C4-2B (cell line): ENCODE measurements at regions not wholly inside any gene's neighbourhood (a gene's known extent, or its start where the extent isn't known, plus 50 kb on each side); places are given as distances from the start of the nearest gene placed in this dataset.

Experiments
- CTCF ChIP-seq: fragments of 450-650 bp; conservative IDR thresholded peaks from 2 replicates; pipeline ENCODE4 v1.5.1; 2017; ENCODE audit warnings: mild to moderate bottlenecking
- ZFX ChIP-seq: fragments of 450-650 bp; IDR thresholded peaks from 2 replicates; pipeline ENCODE4 v1.6.1; 2017

- TF ChIP-seq CTCF (no peak), ZFX (no peak)
These were observed 57.4 kb downstream of the KCNRG start for GRCh38 chr13:50072676-50073075.
